Neutrophil (primary cell): ENCODE measurements at regions not wholly inside any gene's neighbourhood (a gene's known extent, or its start where the extent isn't known, plus 50 kb on each side); places are given as distances from the start of the nearest gene placed in this dataset.

Experiments used
- H3K27ac ChIP-seq: fragments of 200-600 bp; sonication (generic); 2 replicates; pipeline ENCODE4 v1.5.1; 2016; ENCODE audit warnings: mild to moderate bottlenecking, moderate library complexity
- H3K27me3 ChIP-seq: fragments of 200-600 bp; sonication (generic); 2 replicates; pipeline ENCODE4 v1.6.0; 2016; ENCODE audit warnings: mild to moderate bottlenecking
- H3K36me3 ChIP-seq: fragments of 200-600 bp; sonication (generic); 2 replicates; pipeline ENCODE4 v1.5.1; 2017
- H3K4me1 ChIP-seq, 2 experiments: fragments of 200-600 bp in 1 of 2; sonication (generic) in 1 of 2; 1 replicate in 1 of 2; 2 replicates in 1 of 2; pipeline versions ENCODE4 v1.5.1 to v1.6.1; 2013 to 2016; ENCODE audit warnings: low read depth in 1 of 2, low read length in 1 of 2, mild to moderate bottlenecking in 1 of 2, moderate library complexity in 1 of 2; ENCODE audit not compliant: control insufficient read depth in 1 of 2, insufficient read depth in 1 of 2
- H3K4me3 ChIP-seq, 2 experiments: fragments of 200-600 bp in 1 of 2; sonication (generic) in 1 of 2; 1 replicate in 1 of 2; 2 replicates in 1 of 2; pipeline ENCODE4 v1.5.1; 2013 to 2016; ENCODE audit warnings: low read depth in 1 of 2, low read length in 1 of 2, mild to moderate bottlenecking in 1 of 2, moderate library complexity in 1 of 2
- H3K9me3 ChIP-seq: fragments of 200-600 bp; sonication (generic); 2 replicates; pipeline ENCODE4 v1.5.1; 2016
- CTCF ChIP-seq: fragments of 200-600 bp; sonication (generic); IDR thresholded peaks from 2 replicates; pipeline ENCODE4 v1.5.1; 2016; ENCODE audit warnings: antibody characterized with exemption

- H3K36me3 ChIP-seq = no peaks in the 10 kb centered on the region
- no peaks in the 10 kb centered on the region for H3K27me3 ChIP-seq
- H3K27ac ChIP-seq = no peak overlapping the region
- no peaks in the 10 kb centered on the region for H3K4me1 ChIP-seq
- H3K9me3 ChIP-seq = no peaks in the 10 kb centered on the region
- H3K4me3 ChIP-seq = no peak overlapping the region
- no peak for TF ChIP-seq CTCF
Observed at GRCh38 chr18:22728016-22728415, 205.1 kb upstream of the RBBP8 start.

GRCh38 chr18:22728481-22729105 is 204.5 kb upstream of the RBBP8 start:
- Histone ChIP-seq H3K36me3 (no peaks in the 10 kb centered on the region), H3K27ac (no peak overlapping the region), H3K4me1 (no peaks in the 10 kb centered on the region), H3K4me3 (no peak overlapping the region), H3K9me3 (no peaks in the 10 kb centered on the region), H3K27me3 (no peaks in the 10 kb centered on the region)
- no peak for TF ChIP-seq CTCF

GRCh38 chr18:22731398-22731797 is 201.7 kb upstream of the RBBP8 start:
- H3K27ac ChIP-seq = no peak overlapping the region
- no peaks in the 10 kb centered on the region for H3K9me3 ChIP-seq
- H3K36me3 ChIP-seq = no peaks in the 10 kb centered on the region
- no peak overlapping the region for H3K4me3 ChIP-seq
- no peaks in the 10 kb centered on the region for H3K27me3 ChIP-seq
- H3K4me1 ChIP-seq = no peaks in the 10 kb centered on the region
- no peak for TF ChIP-seq CTCF

GRCh38 chr18:22734105-22734661 is 198.9 kb upstream of the RBBP8 start:
- no peak overlapping the region for H3K4me3 ChIP-seq
- H3K27ac ChIP-seq = no peak overlapping the region
- no peaks in the 10 kb centered on the region for H3K9me3 ChIP-seq
- H3K4me1 ChIP-seq = no peaks in the 10 kb centered on the region
- no peaks in the 10 kb centered on the region for H3K36me3 ChIP-seq
- no peak for TF ChIP-seq CTCF
- no peaks in the 10 kb centered on the region for H3K27me3 ChIP-seq

GRCh38 chr18:22734791-22735627 is 198.1 kb upstream of the RBBP8 start:
- Histone ChIP-seq H3K27me3 (no peaks in the 10 kb centered on the region), H3K27ac (no peak overlapping the region), H3K4me1 (no peaks in the 10 kb centered on the region), H3K9me3 (no peaks in the 10 kb centered on the region), H3K36me3 (no peaks in the 10 kb centered on the region), H3K4me3 (no peak overlapping the region)
- TF ChIP-seq CTCF = no peak
